Colonic mucosa (tissue), 4 donors: ENCODE measurements at regions not wholly inside any gene's neighbourhood (a gene's known extent, or its start where the extent isn't known, plus 50 kb on each side); places are given as distances from the start of the nearest gene placed in this dataset.

ENCODE experiments used
- DNase-seq: peaks from one replicate; pipeline ENCODE4 v3.0.0-alpha.2; 2020
- H3K27ac ChIP-seq: fragments of 200-600 bp; one replicate; pipeline ENCODE4 v1.8.0; 2021
- H3K27me3 ChIP-seq: fragments of 200-600 bp; one replicate; pipeline ENCODE4 v1.8.0; 2021
- H3K36me3 ChIP-seq: fragments of 200-600 bp; one replicate; pipeline ENCODE4 v1.8.0; 2021
- H3K4me1 ChIP-seq: fragments of 200-600 bp; one replicate; pipeline ENCODE4 v1.8.0; 2021; ENCODE audit warnings: mild to moderate bottlenecking
- H3K4me3 ChIP-seq: fragments of 200-600 bp; one replicate; pipeline ENCODE4 v1.8.0; 2021
- H3K9ac ChIP-seq, 2 donors: one replicate each; pipeline ENCODE4 v1.7.0; 2013; ENCODE audit warnings: control low read depth in 2 of 2, low read depth in 2 of 2, low read length in 2 of 2
- H3K9me3 ChIP-seq: fragments of 200-600 bp; one replicate; pipeline ENCODE4 v1.8.0; 2021
- intact Hi-C: fragments of 100-400 bp; cut with DNase I; formaldehyde crosslinking; loops from one replicate; pipeline ENCODE4 v1.14.1; 2022
- TF ChIP-seq, protein P1 (sequence below): fragments of 200-600 bp; IDR thresholded peaks from one replicate; pipeline ENCODE4 v1.8.0; 2022; ENCODE audit warnings: antibody characterized with exemption, mild to moderate bottlenecking
- donor health status: healthy.
- donor health status: DM: no; HTN: no; CAD: no.
- donor health status: DM: no; HTN: no; CAD: no.

DNA sequence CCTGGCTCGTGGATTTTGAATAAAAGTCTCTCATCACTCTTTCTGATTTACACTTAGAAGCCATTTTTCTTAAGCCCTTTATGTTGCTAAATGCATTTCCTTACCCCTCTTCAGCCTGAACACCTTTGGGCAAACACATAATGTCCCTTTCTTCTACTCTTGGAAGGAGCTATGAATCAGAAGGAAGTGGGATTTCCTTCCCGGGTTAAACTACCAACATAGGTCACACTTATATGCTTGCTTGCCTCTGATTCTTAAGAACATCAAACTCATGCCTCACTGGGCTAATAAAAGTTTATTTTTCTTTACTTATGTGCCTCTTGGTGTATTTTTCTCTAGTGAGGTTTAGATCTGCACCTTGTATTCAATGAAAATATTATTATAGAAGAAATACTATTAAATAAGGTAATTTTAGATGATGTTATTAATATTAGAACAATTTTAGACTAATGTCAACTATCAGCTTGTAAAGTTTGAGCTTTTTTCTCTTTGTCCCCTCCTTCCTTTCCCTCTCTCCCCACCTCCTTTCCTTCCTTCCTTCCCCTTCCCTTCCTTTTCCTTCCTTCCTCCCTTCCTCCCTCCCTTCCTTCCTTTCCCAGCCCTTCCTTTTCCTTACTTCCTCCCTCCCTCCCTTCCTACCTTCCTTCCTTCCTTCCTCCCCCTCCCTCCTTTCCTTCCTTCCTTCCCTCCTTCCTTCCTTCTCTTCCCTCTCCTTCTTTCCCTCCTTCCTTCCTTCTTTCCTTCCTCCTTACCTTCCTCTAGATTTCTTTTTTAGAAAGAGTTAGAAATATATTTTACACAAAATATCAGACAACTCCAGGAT is 66.5 kb upstream of the KCNJ6 start:
- Histone ChIP-seq H3K36me3 (no peaks in the 10 kb centered on the region), H3K4me3 (no peak overlapping the region), H3K27me3 (peaks cover 22% of the 10 kb centered on the region), H3K4me1 (no peaks in the 10 kb centered on the region), H3K9ac (no peak overlapping the region), H3K9me3 (no peaks in the 10 kb centered on the region), H3K27ac (no peak overlapping the region)
- intact Hi-C loops: no loop called here
- no peak for DNase-seq
- TF ChIP-seq, protein P1, sequence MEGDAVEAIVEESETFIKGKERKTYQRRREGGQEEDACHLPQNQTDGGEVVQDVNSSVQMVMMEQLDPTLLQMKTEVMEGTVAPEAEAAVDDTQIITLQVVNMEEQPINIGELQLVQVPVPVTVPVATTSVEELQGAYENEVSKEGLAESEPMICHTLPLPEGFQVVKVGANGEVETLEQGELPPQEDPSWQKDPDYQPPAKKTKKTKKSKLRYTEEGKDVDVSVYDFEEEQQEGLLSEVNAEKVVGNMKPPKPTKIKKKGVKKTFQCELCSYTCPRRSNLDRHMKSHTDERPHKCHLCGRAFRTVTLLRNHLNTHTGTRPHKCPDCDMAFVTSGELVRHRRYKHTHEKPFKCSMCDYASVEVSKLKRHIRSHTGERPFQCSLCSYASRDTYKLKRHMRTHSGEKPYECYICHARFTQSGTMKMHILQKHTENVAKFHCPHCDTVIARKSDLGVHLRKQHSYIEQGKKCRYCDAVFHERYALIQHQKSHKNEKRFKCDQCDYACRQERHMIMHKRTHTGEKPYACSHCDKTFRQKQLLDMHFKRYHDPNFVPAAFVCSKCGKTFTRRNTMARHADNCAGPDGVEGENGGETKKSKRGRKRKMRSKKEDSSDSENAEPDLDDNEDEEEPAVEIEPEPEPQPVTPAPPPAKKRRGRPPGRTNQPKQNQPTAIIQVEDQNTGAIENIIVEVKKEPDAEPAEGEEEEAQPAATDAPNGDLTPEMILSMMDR: no peak

DNA sequence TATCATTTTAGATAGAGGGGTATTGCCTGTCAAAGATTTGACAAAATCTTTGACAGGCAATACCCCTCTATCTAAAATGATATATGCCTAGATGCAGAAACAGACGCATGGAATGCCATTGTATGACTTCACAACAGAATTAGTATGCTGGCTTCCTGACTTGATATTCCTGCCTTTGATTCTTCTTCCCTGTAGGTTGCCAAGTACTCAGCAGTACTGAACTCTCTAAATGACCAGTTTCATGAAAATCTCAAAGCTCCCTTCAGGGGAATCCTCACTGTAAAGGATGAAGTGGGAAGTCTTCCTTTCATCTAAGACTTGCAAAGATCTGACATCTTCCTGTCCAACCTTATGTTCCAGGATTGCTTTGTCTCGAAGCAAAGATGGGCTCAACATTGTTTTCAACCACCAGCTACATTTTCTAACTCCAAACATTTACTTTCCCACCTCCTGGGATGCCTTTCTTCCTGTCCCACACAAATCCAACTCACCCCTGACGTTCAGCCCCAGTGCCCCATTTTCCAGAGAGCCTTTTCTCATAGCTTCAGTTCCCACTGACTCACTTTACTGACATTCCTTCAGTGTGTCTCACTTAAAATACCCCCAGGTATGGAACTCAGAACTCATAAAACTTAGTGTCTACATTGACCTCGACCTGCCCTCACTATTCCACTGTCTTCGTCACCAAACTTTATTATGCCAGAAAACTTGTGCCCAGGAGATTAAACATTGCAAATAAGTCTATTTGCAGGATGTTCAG is 67.3 kb upstream of the KCNJ6 start:
- H3K9me3 ChIP-seq: no peaks in the 10 kb centered on the region
- H3K4me3 ChIP-seq: no peak overlapping the region
- DNase-seq: no peak
- H3K27ac ChIP-seq: no peak overlapping the region
- TF ChIP-seq, protein P1: no peak
- no peaks in the 10 kb centered on the region for H3K36me3 ChIP-seq
- H3K4me1 ChIP-seq: no peaks in the 10 kb centered on the region
- H3K27me3 ChIP-seq: peaks cover 22% of the 10 kb centered on the region
- no peak overlapping the region for H3K9ac ChIP-seq
- intact Hi-C loops: no loop called here

DNA sequence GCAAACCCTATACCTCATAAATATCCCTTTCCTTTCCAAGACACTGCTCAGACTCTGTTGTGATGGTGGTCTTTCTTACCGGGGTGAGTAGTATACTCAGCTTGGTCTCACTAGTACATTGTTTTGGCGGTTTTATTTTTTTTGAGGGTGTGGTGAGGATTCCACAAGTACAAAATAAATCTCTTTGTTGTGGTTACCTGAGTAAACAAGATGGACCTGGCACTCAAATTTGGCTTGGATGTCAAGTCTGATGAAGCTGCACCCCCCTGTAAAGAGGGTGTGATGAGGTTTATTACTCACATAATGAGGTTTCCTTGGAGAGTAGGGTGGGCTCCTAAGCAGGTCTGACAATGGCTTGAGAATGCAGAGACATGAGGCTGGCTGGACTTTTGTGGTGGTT is 68.2 kb upstream of the KCNJ6 start:
- TF ChIP-seq, protein P1: no peak
- Histone ChIP-seq H3K9me3 (no peaks in the 10 kb centered on the region), H3K36me3 (no peaks in the 10 kb centered on the region), H3K4me3 (no peak overlapping the region), H3K27me3 (peaks cover 23% of the 10 kb centered on the region), H3K27ac (no peak overlapping the region), H3K4me1 (no peaks in the 10 kb centered on the region), H3K9ac (no peak overlapping the region)
- no peak for DNase-seq
- intact Hi-C loops: no loop called here

GRCh38 chr21:37986000-37986399 is 69.7 kb upstream of the KCNJ6 start:
- intact Hi-C loops: no loop called here
- TF ChIP-seq, protein P1: no peak

GRCh38 chr21:37986751-37987399 is 70.6 kb upstream of the KCNJ6 start:
- intact Hi-C loops: no loop called here
- Histone ChIP-seq H3K36me3 (no peaks in the 10 kb centered on the region), H3K4me3 (no peak overlapping the region), H3K27me3 (peaks cover 26% of the 10 kb centered on the region), H3K9me3 (no peaks in the 10 kb centered on the region), H3K27ac (no peak overlapping the region), H3K9ac (no peak overlapping the region), H3K4me1 (no peaks in the 10 kb centered on the region)
- peak; percentile 28 for DNase-seq
- TF ChIP-seq, protein P1: no peak

More at GRCh38 chr21:37986000-37986399, 69.7 kb upstream of the KCNJ6 start:
- no peak overlapping the region for H3K9ac ChIP-seq
- DNase-seq: no peak
- H3K27ac ChIP-seq: no peak overlapping the region
- H3K27me3 ChIP-seq: peaks cover 29% of the 10 kb centered on the region
- H3K4me3 ChIP-seq: no peak overlapping the region
- H3K4me1 ChIP-seq: no peaks in the 10 kb centered on the region
- H3K9me3 ChIP-seq: no peaks in the 10 kb centered on the region
- no peaks in the 10 kb centered on the region for H3K36me3 ChIP-seq
